K562 (cell line): ENCODE measurements at regions not wholly inside any gene's neighbourhood (a gene's known extent, or its start where the extent isn't known, plus 50 kb on each side); places are given as distances from the start of the nearest gene placed in this dataset.

Source experiments
- ATAC-seq: fragments of 200-7000 bp; cut with Tn5 transposase; 3 replicates; pipeline ENCODE4 v1.9.1; 2020; ENCODE audit warnings: moderate library complexity
- BruUV-seq: library from RNA; stranded (reverse); fragments of 400-500 nt; replicated peaks from 2 replicates; lab custom pipeline; 2021; lab: Mats Ljungman, UMichigan
- CTCF ChIA-PET: fragments of 300-600 bp; formaldehyde crosslinking; extraction: SDS; loops from one replicate; lab custom pipeline; 2021; ENCODE audit warnings: low intra/inter-chr PET ratio; lab: Yijun Ruan, JAX
- POLR2A ChIA-PET: fragments of 300-600, 350-650 bp; sonication (Branson Sonifier 250); formaldehyde crosslinking; extraction: SDS; loops from one replicate; lab custom pipeline; 2021; ENCODE audit warnings: antibody characterized with exemption, inconsistent platforms; lab: Yijun Ruan, JAX
- DNase-seq, 4 experiments: peaks; one replicate each; pipeline versions ENCODE4 v3.0.0 to v3.0.0-alpha.2; 2011 to 2018; ENCODE audit warnings: low spot score in 3 of 4, mixed read lengths in 3 of 4; ENCODE audit errors: extremely low read depth in 1 of 4
- FAIRE-seq: peaks from 2 replicates; lab custom pipeline; 2011; peaks lifted over from hg19 to GRCh38; lab: Jason Lieb, UNC
- H2AFZ ChIP-seq: 2 replicates; pipeline ENCODE4 v1.6.0; 2011; ENCODE audit warnings: low read depth, low read length, control low read depth, inconsistent platforms
- H3K27ac ChIP-seq: fragments of 200-600 bp; 3 replicates; pipeline ENCODE4 v1.8.0; 2011; ENCODE audit warnings: low read depth, mild to moderate bottlenecking, control low read depth, inconsistent platforms, low read length, moderate library complexity, mixed read lengths; ENCODE audit errors: extremely low read depth
- H3K27me3 ChIP-seq, 2 experiments: fragments of 300-600 bp in 1 of 2; 2 replicates in 1 of 2; 3 replicates in 1 of 2; pipeline versions ENCODE4 v1.6.0 to v1.8.0; 2011; ENCODE audit warnings: inconsistent platforms in 2 of 2, low read length in 2 of 2, mild to moderate bottlenecking in 1 of 2, mixed read lengths in 1 of 2, moderate library complexity in 1 of 2; ENCODE audit not compliant: control insufficient read depth in 2 of 2, insufficient read depth in 2 of 2
- H3K36me3 ChIP-seq: fragments of 300-600 bp; 3 replicates; pipeline ENCODE4 v1.8.0; 2011; ENCODE audit warnings: mild to moderate bottlenecking, low read length, inconsistent platforms; ENCODE audit not compliant: control insufficient read depth, insufficient read depth
- H3K4me1 ChIP-seq, 2 experiments: fragments of 200-600 bp in 1 of 2; replicated peaks in 1 of 2; 2 replicates in 1 of 2; 3 replicates in 1 of 2; pipeline versions ENCODE4 v1.5.1 to v1.8.0; 2011; ENCODE audit warnings: inconsistent platforms in 2 of 2, low read length in 2 of 2, mild to moderate bottlenecking in 1 of 2, mixed read lengths in 1 of 2, moderate library complexity in 1 of 2; ENCODE audit not compliant: control insufficient read depth in 2 of 2, insufficient read depth in 2 of 2
- H3K4me2 ChIP-seq: 2 replicates; pipeline ENCODE4 v1.6.1; 2011; ENCODE audit warnings: low read length, control low read depth, inconsistent platforms, mixed read lengths; ENCODE audit not compliant: insufficient read depth
- H3K4me3 ChIP-seq: fragments of 200-600 bp; sonication (generic), shearing (Covaris generic); 2 replicates; pipeline ENCODE4 v1.5.1; 2016; ENCODE audit warnings: control low read depth, inconsistent platforms
- H3K79me2 ChIP-seq: fragments of 200-600 bp; 3 replicates; pipeline ENCODE4 v1.8.0; 2011; ENCODE audit warnings: low read length, inconsistent platforms; ENCODE audit not compliant: control insufficient read depth, insufficient read depth
- H3K9ac ChIP-seq, 2 experiments: 2 replicates each; pipeline versions ENCODE4 v1.6.0 to v1.6.1; 2011; ENCODE audit warnings: low read depth in 2 of 2, low read length in 2 of 2, control low read depth in 1 of 2, inconsistent platforms in 1 of 2, mild to moderate bottlenecking in 1 of 2, mixed read lengths in 1 of 2; ENCODE audit not compliant: insufficient read depth in 1 of 2
- H3K9me1 ChIP-seq: one replicate; pipeline ENCODE4 v1.6.0; 2011; ENCODE audit warnings: inconsistent platforms, mild to moderate bottlenecking, low read length, moderate library complexity; ENCODE audit not compliant: control insufficient read depth, insufficient read depth
- H3K9me3 ChIP-seq: replicated peaks from 2 replicates; pipeline ENCODE4 v1.5.1; 2011; ENCODE audit warnings: low read depth, low read length, inconsistent platforms; ENCODE audit not compliant: control insufficient read depth, insufficient read depth
- H4K20me1 ChIP-seq: replicated peaks from 2 replicates; pipeline ENCODE4 v1.6.1; 2011; ENCODE audit warnings: low read length, inconsistent platforms, mixed read lengths; ENCODE audit not compliant: control insufficient read depth, insufficient read depth
- CUX1 ChIP-seq: fragments of 200-800 bp; sonication (Bioruptor generic); IDR thresholded peaks from 2 replicates; pipeline ENCODE4 v1.6.1; 2016; ENCODE audit warnings: missing genetic modification characterization, missing compliant biosample characterization
- THRA ChIP-seq: fragments of 450-650 bp; IDR thresholded peaks from 2 replicates; pipeline ENCODE4 v1.6.1; 2017; ENCODE audit warnings: mild to moderate bottlenecking, moderate library complexity
- ZNF780A ChIP-seq: fragments of 250-450 bp; sonication (Bioruptor Pico); IDR thresholded peaks from 2 replicates; pipeline ENCODE4 v1.5.0; 2021; ENCODE audit warnings: mild to moderate bottlenecking
- WGBS: fragments of 100-300 bp; shearing (Covaris generic); methylation state at CpG from one replicate; pipeline ENCODE4 v1.1.6; 2016; ENCODE audit warnings: low coverage, mixed read lengths; ENCODE audit not compliant: insufficient coverage; ENCODE audit errors: missing lambda C conversion rate; 5-methylcytosine and 5-hydroxymethylcytosine counted together
- in situ Hi-C: fragments of 300-500 bp; cut with MboI; formaldehyde crosslinking; loops from 4 replicates; pipeline ENCODE4 v1.15.0; 2018; ENCODE audit warnings: inconsistent platforms, mixed read lengths
- intact Hi-C: fragments of 100-400 bp; cut with micrococcal nuclease; formaldehyde crosslinking; loops from 2 replicates; pipeline ENCODE4 v1.14.2; 2022

- no peak for DNase-seq
- CTCF ChIA-PET: no interaction called here
- ATAC-seq: no peak
- Histone ChIP-seq H2AFZ (no peak overlapping the region), H3K4me1 (no peaks in the 10 kb centered on the region), H3K27ac (no peak overlapping the region), H3K27me3 (no peaks in the 10 kb centered on the region), H4K20me1 (no peaks in the 10 kb centered on the region), H3K79me2 (no peaks in the 10 kb centered on the region), H3K9ac (no peak overlapping the region), H3K9me1 (no peaks in the 10 kb centered on the region), H3K9me3 (peaks cover 4% of the 10 kb centered on the region), H3K36me3 (no peaks in the 10 kb centered on the region), H3K4me2 (no peak overlapping the region), H3K4me3 (no peak overlapping the region)
- in situ Hi-C loops (loop anchor here (25.0 kb wide), 1 partner anchor 1636 kb away; no protein-coding TSS in a partner anchor), intact Hi-C loops (no loop called here)
- no TSS peak for BruUV-seq
- POLR2A ChIA-PET: no interaction called here
- 0 out of 2 replicates have a peak, but pooled peaks have one; percentile 58 for TF ChIP-seq CUX1 (CRISPR knock-in tag)
- no peak for TF ChIP-seq THRA
- 0 out of 2 replicates have a peak, but pooled peaks have one; percentile 72 for TF ChIP-seq ZNF780A (CRISPR knock-in tag)
- no peak for FAIRE-seq
- under 1% methylated on average over 15 of the region's 15 CpGs for WGBS
These were observed 1084.4 kb downstream of the RPIA start for GRCh38 chr2:89775885-89776284.
